SK-N-SH (cell line): ENCODE measurements at regions not wholly inside any gene's neighbourhood (a gene's known extent, or its start where the extent isn't known, plus 50 kb on each side); places are given as distances from the start of the nearest gene placed in this dataset.

ENCODE experiments used
- CTCF ChIA-PET: fragments of 300-600, 350-600 bp; formaldehyde crosslinking; extraction: SDS; loops from one replicate; lab custom pipeline; 2021; lab: Yijun Ruan, JAX
- POLR2A ChIA-PET: fragments of 350-600 bp; sonication (Branson Sonifier 250); formaldehyde crosslinking; extraction: SDS; loops from one replicate; lab custom pipeline; 2020; ENCODE audit warnings: antibody characterized with exemption, inconsistent platforms; lab: Yijun Ruan, JAX
- DNase-seq: peaks from one replicate; pipeline ENCODE4 v3.0.0; 2012
- H2AFZ ChIP-seq: fragments of 200-600 bp; sonication (generic); 2 replicates; pipeline ENCODE4 v1.8.1; 2016; ENCODE audit warnings: antibody characterized with exemption, mild to moderate bottlenecking, low read depth
- H3F3A ChIP-seq: fragments of 200-600 bp; sonication (generic); replicated peaks from 2 replicates; pipeline ENCODE3; 2016; ENCODE audit warnings: antibody characterized with exemption, mild to moderate bottlenecking; ENCODE audit not compliant: insufficient read depth
- H3K27ac ChIP-seq, 2 experiments: fragments of 200-500 bp in 1 of 2; fragments of 200-600 bp in 1 of 2; sonication (Bioruptor generic) in 1 of 2; sonication (generic), shearing (Covaris generic) in 1 of 2; 2 replicates each; pipeline versions ENCODE4 v1.5.1 to v1.6.1; 2014 to 2016; ENCODE audit warnings: low read depth in 2 of 2, inconsistent platforms in 1 of 2, low read length in 1 of 2, mild to moderate bottlenecking in 1 of 2, mixed read lengths in 1 of 2
- H3K27me3 ChIP-seq: fragments of 200-600 bp; sonication (generic), shearing (Covaris generic); 2 replicates; pipeline ENCODE4 v1.6.1; 2016; ENCODE audit warnings: mixed run types; ENCODE audit not compliant: insufficient read depth
- H3K36me3 ChIP-seq, 2 experiments: fragments of 200-500 bp in 1 of 2; fragments of 200-600 bp in 1 of 2; sonication (Bioruptor generic) in 1 of 2; sonication (generic) in 1 of 2; replicated peaks in 1 of 2; 2 replicates each; pipeline versions ENCODE3 to v1.5.1; 2014 to 2016; ENCODE audit warnings: low read length in 1 of 2, mild to moderate bottlenecking in 1 of 2; ENCODE audit not compliant: insufficient read depth in 2 of 2, control insufficient read depth in 1 of 2
- H3K4me1 ChIP-seq, 2 experiments: fragments of 200-500 bp in 1 of 2; fragments of 200-600 bp in 1 of 2; sonication (Bioruptor generic) in 1 of 2; sonication (generic), shearing (Covaris generic) in 1 of 2; 2 replicates each; pipeline versions ENCODE4 v1.5.1 to v1.6.1; 2014 to 2016; ENCODE audit warnings: low read depth in 1 of 2, low read length in 1 of 2, mixed run types in 1 of 2; ENCODE audit not compliant: insufficient read depth in 2 of 2, control insufficient read depth in 1 of 2
- H3K4me2 ChIP-seq: fragments of 200-600 bp; sonication (generic), shearing (Covaris generic); 2 replicates; pipeline ENCODE4 v1.6.1; 2017; ENCODE audit warnings: mixed run types
- H3K4me3 ChIP-seq, 2 experiments: fragments of 200-500 bp in 1 of 2; fragments of 200-600 bp in 1 of 2; sonication (Bioruptor generic) in 1 of 2; sonication (generic), shearing (Covaris generic) in 1 of 2; 2 replicates each; pipeline versions ENCODE4 v1.5.1 to v1.8.1; 2014 to 2016; ENCODE audit warnings: low read depth in 2 of 2, inconsistent platforms in 1 of 2, low read length in 1 of 2, mild to moderate bottlenecking in 1 of 2, mixed read lengths in 1 of 2, moderate library complexity in 1 of 2
- H3K79me2 ChIP-seq: fragments of 200-600 bp; sonication (generic); 2 replicates; pipeline ENCODE4 v1.8.1; 2017; ENCODE audit warnings: mild to moderate bottlenecking; ENCODE audit not compliant: insufficient read depth
- H3K9ac ChIP-seq: fragments of 200-600 bp; sonication (generic); 2 replicates; pipeline ENCODE4 v1.6.1; 2017; ENCODE audit warnings: mixed run types
- H3K9me2 ChIP-seq: fragments of 200-600 bp; sonication (generic); 2 replicates; pipeline ENCODE4 v1.6.1; 2017; ENCODE audit warnings: mixed run types
- H3K9me3 ChIP-seq: fragments of 200-600 bp; sonication (generic); 2 replicates; pipeline ENCODE4 v1.6.1; 2017; ENCODE audit warnings: mixed run types, mild to moderate bottlenecking, moderate library complexity
- H4K20me1 ChIP-seq: fragments of 200-600 bp; sonication (generic); 2 replicates; pipeline ENCODE4 v1.6.1; 2017; ENCODE audit warnings: mild to moderate bottlenecking, mixed run types; ENCODE audit not compliant: insufficient read depth
- CTCF ChIP-seq: fragments of 200-600 bp; sonication (generic); IDR thresholded peaks from 2 replicates; pipeline ENCODE4 v1.6.1; 2017; ENCODE audit warnings: antibody characterized with exemption, mild to moderate bottlenecking, moderate library complexity
- ELF1 ChIP-seq: IDR thresholded peaks from 2 replicates; pipeline ENCODE4 v1.4.0; 2012
- EZH2phosphoT487 ChIP-seq: fragments of 200-600 bp; sonication (generic); IDR thresholded peaks from 2 replicates; pipeline ENCODE4 v1.6.1; 2017; ENCODE audit warnings: low read depth, mixed run types, mild to moderate bottlenecking, antibody characterized with exemption, moderate library complexity, borderline replicate concordance
- FOXJ3 ChIP-seq: sonication (generic); formaldehyde crosslinking; IDR thresholded peaks from 2 replicates; pipeline ENCODE4 v1.5.1; 2020; ENCODE audit warnings: mild to moderate bottlenecking, missing genetic modification reagents
- FOXM1 ChIP-seq: IDR thresholded peaks from 2 replicates; pipeline ENCODE4 v1.4.0; 2012; ENCODE audit warnings: low read depth, mild to moderate bottlenecking
- MEF2A ChIP-seq: IDR thresholded peaks from 2 replicates; pipeline ENCODE4 v1.4.0; 2012; ENCODE audit warnings: low read depth, borderline replicate concordance
- MXI1 ChIP-seq: IDR thresholded peaks from 2 replicates; pipeline ENCODE4 v1.6.1; 2012; ENCODE audit warnings: mild to moderate bottlenecking, low read depth, low read length, improper control_type of control experiment
- NFIC ChIP-seq: IDR thresholded peaks from 2 replicates; pipeline ENCODE4 v1.4.0; 2012; ENCODE audit warnings: borderline replicate concordance
- POLR2AphosphoS5 ChIP-seq: IDR thresholded peaks from 2 replicates; pipeline ENCODE4 v1.6.1; 2012; ENCODE audit warnings: low read depth, low read length
- RAD21 ChIP-seq: IDR thresholded peaks from 2 replicates; pipeline ENCODE4 v1.6.1; 2012; ENCODE audit warnings: mild to moderate bottlenecking, low read length
- RFX5 ChIP-seq: IDR thresholded peaks from 2 replicates; pipeline ENCODE4 v1.6.1; 2012; ENCODE audit warnings: mild to moderate bottlenecking, improper control_type of control experiment, low read length
- TAF1 ChIP-seq: IDR thresholded peaks from 2 replicates; pipeline ENCODE4 v1.6.1; 2012; ENCODE audit warnings: low read depth, mild to moderate bottlenecking, low read length, moderate library complexity, borderline replicate concordance
- YY1 ChIP-seq: IDR thresholded peaks from 2 replicates; pipeline ENCODE4 v1.4.0; 2012; ENCODE audit warnings: low read depth, mild to moderate bottlenecking
- WGBS: methylation state at CpG from one replicate; pipeline ENCODE4 v1.1.6; 2017; ENCODE audit warnings: low lambda C conversion rate; 5-methylcytosine and 5-hydroxymethylcytosine counted together
- TF ChIP-seq, protein P1 (sequence below): fragments of 150-350 bp; IDR thresholded peaks from 2 replicates; pipeline ENCODE4 v1.6.1; 2016; ENCODE audit warnings: mild to moderate bottlenecking, low read depth, low read length
- TF ChIP-seq, protein P2 (sequence below): IDR thresholded peaks from 2 replicates; pipeline ENCODE4 v1.4.0; 2012; ENCODE audit warnings: low read depth

- TF ChIP-seq CTCF (no peak), MXI1 (no peak)
- TF ChIP-seq, protein P1, sequence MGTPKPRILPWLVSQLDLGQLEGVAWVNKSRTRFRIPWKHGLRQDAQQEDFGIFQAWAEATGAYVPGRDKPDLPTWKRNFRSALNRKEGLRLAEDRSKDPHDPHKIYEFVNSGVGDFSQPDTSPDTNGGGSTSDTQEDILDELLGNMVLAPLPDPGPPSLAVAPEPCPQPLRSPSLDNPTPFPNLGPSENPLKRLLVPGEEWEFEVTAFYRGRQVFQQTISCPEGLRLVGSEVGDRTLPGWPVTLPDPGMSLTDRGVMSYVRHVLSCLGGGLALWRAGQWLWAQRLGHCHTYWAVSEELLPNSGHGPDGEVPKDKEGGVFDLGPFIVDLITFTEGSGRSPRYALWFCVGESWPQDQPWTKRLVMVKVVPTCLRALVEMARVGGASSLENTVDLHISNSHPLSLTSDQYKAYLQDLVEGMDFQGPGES = no peak
Observed at GRCh38 chr13:89684896-89685295, 1662.6 kb upstream of the MIR17HG start (continued).

DNA sequence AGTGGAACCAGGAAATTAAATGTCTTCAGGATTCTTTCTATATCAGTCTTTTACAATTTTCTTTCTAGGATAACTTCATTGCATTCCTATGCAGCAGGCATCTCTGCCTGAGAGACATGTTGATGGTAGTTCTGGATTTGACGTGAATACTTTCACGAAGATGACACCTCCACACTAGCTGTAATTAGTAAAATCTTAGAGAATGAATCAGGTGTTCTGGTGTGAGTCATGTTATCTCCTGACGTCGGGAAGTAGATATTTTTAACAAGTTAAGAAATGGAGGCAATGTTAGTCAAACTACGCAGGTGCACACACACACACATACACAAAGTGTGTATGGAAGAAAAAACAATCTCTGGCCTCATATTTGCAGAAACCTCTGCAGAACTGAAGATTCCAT, 1661.3 kb upstream of the MIR17HG start:
- Histone ChIP-seq H3K79me2 (no peaks in the 10 kb centered on the region), H3K9ac (no peak overlapping the region), H4K20me1 (no peaks in the 10 kb centered on the region), H3K4me3 (no peak overlapping the region), H2AFZ (no peak overlapping the region), H3K36me3 (no peaks in the 10 kb centered on the region), H3K4me1 (no peaks in the 10 kb centered on the region; a peak in 2 of 4 replicates), H3K9me3 (no peaks in the 10 kb centered on the region), H3K9me2 (no peaks in the 10 kb centered on the region), H3K27ac (no peak overlapping the region), H3F3A (no peaks in the 10 kb centered on the region), H3K4me2 (no peak overlapping the region), H3K27me3 (no peaks in the 10 kb centered on the region)
- POLR2A ChIA-PET = interaction anchor here (0.6 kb wide), 1 partner anchor 523 kb away, joined by 3 read pairs; no protein-coding TSS in a partner anchor
- TF ChIP-seq RFX5 = no peak
- no peak for TF ChIP-seq MXI1
- no peak for TF ChIP-seq FOXM1
- no peak for TF ChIP-seq MEF2A
- no peak for TF ChIP-seq TAF1
- no peak for TF ChIP-seq YY1
- no peak for TF ChIP-seq EZH2phosphoT487
- TF ChIP-seq, protein P2, sequence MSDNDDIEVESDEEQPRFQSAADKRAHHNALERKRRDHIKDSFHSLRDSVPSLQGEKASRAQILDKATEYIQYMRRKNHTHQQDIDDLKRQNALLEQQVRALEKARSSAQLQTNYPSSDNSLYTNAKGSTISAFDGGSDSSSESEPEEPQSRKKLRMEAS = no peak
- no peak for TF ChIP-seq FOXJ3
- TF ChIP-seq POLR2AphosphoS5 = no peak
- no peak for TF ChIP-seq ELF1
- no peak for TF ChIP-seq RAD21
- TF ChIP-seq NFIC = no peak
- 63% methylated on average over 5 of the region's 5 CpGs for WGBS
- CTCF ChIA-PET = interaction anchor here (0.5 to 3.2 kb wide), 2 partner anchors 9 to 1882 kb away, joined by 3 to 19 read pairs; no protein-coding TSS in a partner anchor
- no peak for DNase-seq
